Breast epithelium (tissue), 4 donors: ENCODE measurements at regions not wholly inside any gene's neighbourhood (a gene's known extent, or its start where the extent isn't known, plus 50 kb on each side); places are given as distances from the start of the nearest gene placed in this dataset.

Experiments
- DNase-seq, 2 donors: peaks; one replicate each; pipeline ENCODE4 v3.0.0-alpha.2; 2019; ENCODE audit warnings: low spot score in 2 of 2
- H3K27ac ChIP-seq, 2 donors: fragments of 200-600 bp; sonication (generic) in 1 of 2; one replicate each; pipeline ENCODE4 v1.5.1; 2016 to 2019; ENCODE audit warnings: mild to moderate bottlenecking in 1 of 2
- H3K27me3 ChIP-seq, 2 donors: fragments of 200-600 bp; sonication (generic) in 1 of 2; one replicate each; pipeline versions ENCODE4 v1.5.1 to v1.6.0; 2017 to 2019; ENCODE audit warnings: control low read depth in 1 of 2, mild to moderate bottlenecking in 1 of 2
- H3K36me3 ChIP-seq: fragments of 200-600 bp; one replicate; pipeline ENCODE4 v1.5.1; 2019
- H3K4me1 ChIP-seq, 2 donors: fragments of 200-600 bp; sonication (generic); one replicate each; pipeline ENCODE4 v1.5.1; 2016 to 2019; ENCODE audit warnings: control low read depth in 1 of 2
- H3K4me3 ChIP-seq, 3 donors: fragments of 200-600 bp; sonication (generic); 1 replicate in 2 of 3; 2 replicates in 1 of 3; pipeline ENCODE4 v1.5.1; 2016 to 2019; ENCODE audit warnings: mild to moderate bottlenecking in 3 of 3, moderate library complexity in 2 of 3
- H3K9me3 ChIP-seq, 2 donors: fragments of 200-600 bp; sonication (generic) in 1 of 2; one replicate each; pipeline ENCODE4 v1.5.1; 2016 to 2019; ENCODE audit warnings: control low read depth in 1 of 2
- CTCF ChIP-seq, 3 donors: fragments of 450-650 bp; IDR thresholded peaks; one replicate each; pipeline ENCODE4 v1.5.1; 2016 to 2017; ENCODE audit warnings: antibody characterized with exemption in 3 of 3, mild to moderate bottlenecking in 3 of 3, moderate library complexity in 3 of 3
- POLR2A ChIP-seq: fragments of 450-650 bp; IDR thresholded peaks from one replicate; pipeline ENCODE4 v1.6.1; 2016; ENCODE audit warnings: antibody characterized with exemption, mild to moderate bottlenecking, moderate library complexity
- POLR2AphosphoS5 ChIP-seq, 3 donors: sonication (generic); formaldehyde crosslinking; IDR thresholded peaks; one replicate each; pipeline ENCODE4 v1.6.1; 2017; ENCODE audit warnings: antibody characterized with exemption in 3 of 3
- intact Hi-C: fragments of 100-400 bp; cut with DNase I; formaldehyde crosslinking; loops from one replicate; pipeline ENCODE4 v1.15.1; 2023; ENCODE audit warnings: low total_unique reads

- intact Hi-C loops: no loop called here
- no peaks in the 10 kb centered on the region for H3K4me1 ChIP-seq
- no peaks in the 10 kb centered on the region for H3K9me3 ChIP-seq
- no peaks in the 10 kb centered on the region for H3K36me3 ChIP-seq
- H3K27me3 ChIP-seq: no peaks in the 10 kb centered on the region
- H3K4me3 ChIP-seq: no peak overlapping the region
- DNase-seq: no peak
- no peak for TF ChIP-seq POLR2A
- TF ChIP-seq CTCF (IDR thresholded peaks at IDR 0.05): no peak
- no peak for TF ChIP-seq POLR2AphosphoS5 (IDR thresholded peaks at IDR 0.05)
- no peak overlapping the region for H3K27ac ChIP-seq
Observed at GRCh38 chr13:99700468-99700867, 199.2 kb downstream of the TM9SF2 start.

DNA sequence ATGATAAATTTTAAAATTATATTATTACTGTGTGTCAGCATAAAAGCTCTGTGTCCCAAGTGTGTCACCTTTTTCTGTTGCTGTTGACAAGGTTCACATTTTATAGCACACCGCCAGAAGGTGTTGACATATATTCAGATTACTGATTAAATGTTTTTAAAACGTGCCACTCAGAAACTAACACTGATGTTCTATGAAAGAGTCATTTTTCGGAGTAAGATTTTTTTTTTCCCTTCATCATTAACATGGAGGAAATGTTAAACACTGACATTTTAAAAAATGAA lies 197.5 kb downstream of the TM9SF2 start:
- intact Hi-C loops: no loop called here
- H3K4me3 ChIP-seq: no peak overlapping the region
- H3K9me3 ChIP-seq: no peaks in the 10 kb centered on the region
- no peaks in the 10 kb centered on the region for H3K4me1 ChIP-seq
- H3K27ac ChIP-seq: no peak overlapping the region
- H3K36me3 ChIP-seq: no peaks in the 10 kb centered on the region
- DNase-seq: no peak
- no peaks in the 10 kb centered on the region for H3K27me3 ChIP-seq
- TF ChIP-seq CTCF (IDR thresholded peaks at IDR 0.05) (no peak), POLR2A (no peak), POLR2AphosphoS5 (IDR thresholded peaks at IDR 0.05) (no peak)

- H3K9me3 ChIP-seq: no peaks in the 10 kb centered on the region
- H3K27me3 ChIP-seq: no peaks in the 10 kb centered on the region
- no peaks in the 10 kb centered on the region for H3K4me1 ChIP-seq
- no peak overlapping the region for H3K27ac ChIP-seq
- no peak for TF ChIP-seq CTCF (IDR thresholded peaks at IDR 0.05)
- no peak for TF ChIP-seq POLR2AphosphoS5 (IDR thresholded peaks at IDR 0.05)
- no peaks in the 10 kb centered on the region for H3K36me3 ChIP-seq
- DNase-seq: no peak
- intact Hi-C loops: no loop called here
- H3K4me3 ChIP-seq: no peak overlapping the region
Observed at GRCh38 chr13:99698010-99698815, 196.9 kb downstream of the TM9SF2 start.

DNA sequence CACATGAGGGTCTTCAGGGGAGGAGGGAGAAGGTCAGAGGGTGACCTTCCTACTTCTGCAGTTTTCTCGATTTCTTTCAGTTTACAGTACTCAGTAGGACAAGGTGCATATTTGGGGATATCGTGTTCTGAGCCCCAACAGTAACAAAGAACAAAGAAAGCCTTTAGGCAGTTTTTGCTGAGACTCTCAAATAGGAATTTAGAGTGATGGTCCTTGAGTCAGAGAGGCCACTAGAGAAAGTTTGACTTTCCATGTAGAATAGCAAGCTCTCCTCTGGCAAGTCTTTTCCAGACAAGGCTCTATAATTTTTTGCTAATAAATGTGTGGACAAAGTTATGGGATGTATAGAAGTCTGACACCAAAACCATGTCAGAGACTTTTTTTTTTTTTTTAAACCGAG lies 194.6 kb downstream of the TM9SF2 start:
- Histone ChIP-seq H3K9me3 (no peaks in the 10 kb centered on the region), H3K4me3 (no peak overlapping the region), H3K27ac (no peak overlapping the region), H3K27me3 (no peaks in the 10 kb centered on the region), H3K36me3 (no peaks in the 10 kb centered on the region), H3K4me1 (no peaks in the 10 kb centered on the region)
- no peak for DNase-seq
- intact Hi-C loops: no loop called here
- no peak for TF ChIP-seq CTCF (IDR thresholded peaks at IDR 0.05)
- no peak for TF ChIP-seq POLR2A
- no peak for TF ChIP-seq POLR2AphosphoS5 (IDR thresholded peaks at IDR 0.05)

- Histone ChIP-seq H3K27me3 (no peaks in the 10 kb centered on the region), H3K36me3 (no peaks in the 10 kb centered on the region), H3K4me3 (no peak overlapping the region), H3K9me3 (no peaks in the 10 kb centered on the region), H3K4me1 (no peaks in the 10 kb centered on the region), H3K27ac (no peak overlapping the region)
- TF ChIP-seq POLR2AphosphoS5 (IDR thresholded peaks at IDR 0.05) (no peak), POLR2A (no peak), CTCF (IDR thresholded peaks at IDR 0.05) (no peak)
- no peak for DNase-seq
- intact Hi-C loops: no loop called here
Observed at GRCh38 chr13:99693852-99694611, 192.8 kb downstream of the TM9SF2 start.
